Thyroid gland (tissue), 4 donors: ENCODE measurements at regions not wholly inside any gene's neighbourhood (a gene's known extent, or its start where the extent isn't known, plus 50 kb on each side); places are given as distances from the start of the nearest gene placed in this dataset.

Source experiments
- DNase-seq, 2 donors: peaks; one replicate each; pipeline ENCODE4 v3.0.0-alpha.2; 2019
- H3K27ac ChIP-seq, 3 donors: fragments of 200-600 bp; sonication (generic); 1 replicate in 2 of 3; 2 replicates in 1 of 3; pipeline ENCODE4 v1.5.1; 2016 to 2019; ENCODE audit warnings: mild to moderate bottlenecking in 1 of 3, moderate library complexity in 1 of 3
- H3K27me3 ChIP-seq: fragments of 200-600 bp; sonication (generic); one replicate; pipeline ENCODE4 v1.5.1; 2019
- H3K36me3 ChIP-seq, 2 donors: fragments of 200-600 bp; sonication (generic); one replicate each; pipeline ENCODE4 v1.5.1; 2016 to 2019
- H3K4me1 ChIP-seq, 2 donors: fragments of 200-600 bp; sonication (generic); one replicate each; pipeline ENCODE4 v1.5.1; 2017 to 2019
- H3K4me3 ChIP-seq, 3 donors: fragments of 200-600 bp; sonication (generic); replicated peaks in 1 of 3; 1 replicate in 2 of 3; 2 replicates in 1 of 3; pipeline ENCODE4 v1.5.1; 2016; ENCODE audit warnings: mild to moderate bottlenecking in 1 of 3
- H3K9me3 ChIP-seq: fragments of 200-600 bp; sonication (generic); one replicate; pipeline ENCODE4 v1.5.1; 2017
- POLR2A ChIP-seq, 2 donors: fragments of 450-650 bp; IDR thresholded peaks; one replicate each; pipeline ENCODE4 v1.6.1; 2017; ENCODE audit warnings: antibody characterized with exemption in 2 of 2, mild to moderate bottlenecking in 2 of 2, moderate library complexity in 1 of 2
- WGBS, 2 donors: methylation state at CpG; one replicate each; pipeline ENCODE4 v1.1.5; 2017; 5-methylcytosine and 5-hydroxymethylcytosine counted together
- intact Hi-C: fragments of 100-400 bp; cut with DNase I; formaldehyde crosslinking; loops from one replicate; pipeline ENCODE4 v1.15.1; 2023
- TF ChIP-seq, protein P1 (sequence below), 6 experiments: fragments of 200-600 bp in 3 of 6; fragments of 450-650 bp in 3 of 6; sonication (generic) in 3 of 6; IDR thresholded peaks; one replicate each; pipeline ENCODE4 v1.5.1; 2016 to 2019; ENCODE audit warnings: antibody characterized with exemption in 6 of 6, mild to moderate bottlenecking in 2 of 6, inconsistent platforms in 1 of 6, moderate library complexity in 1 of 6

- TF ChIP-seq, protein P1, sequence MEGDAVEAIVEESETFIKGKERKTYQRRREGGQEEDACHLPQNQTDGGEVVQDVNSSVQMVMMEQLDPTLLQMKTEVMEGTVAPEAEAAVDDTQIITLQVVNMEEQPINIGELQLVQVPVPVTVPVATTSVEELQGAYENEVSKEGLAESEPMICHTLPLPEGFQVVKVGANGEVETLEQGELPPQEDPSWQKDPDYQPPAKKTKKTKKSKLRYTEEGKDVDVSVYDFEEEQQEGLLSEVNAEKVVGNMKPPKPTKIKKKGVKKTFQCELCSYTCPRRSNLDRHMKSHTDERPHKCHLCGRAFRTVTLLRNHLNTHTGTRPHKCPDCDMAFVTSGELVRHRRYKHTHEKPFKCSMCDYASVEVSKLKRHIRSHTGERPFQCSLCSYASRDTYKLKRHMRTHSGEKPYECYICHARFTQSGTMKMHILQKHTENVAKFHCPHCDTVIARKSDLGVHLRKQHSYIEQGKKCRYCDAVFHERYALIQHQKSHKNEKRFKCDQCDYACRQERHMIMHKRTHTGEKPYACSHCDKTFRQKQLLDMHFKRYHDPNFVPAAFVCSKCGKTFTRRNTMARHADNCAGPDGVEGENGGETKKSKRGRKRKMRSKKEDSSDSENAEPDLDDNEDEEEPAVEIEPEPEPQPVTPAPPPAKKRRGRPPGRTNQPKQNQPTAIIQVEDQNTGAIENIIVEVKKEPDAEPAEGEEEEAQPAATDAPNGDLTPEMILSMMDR (IDR thresholded peaks at IDR 0.05): no peak
- no peak for TF ChIP-seq POLR2A (IDR thresholded peaks at IDR 0.05)
- Histone ChIP-seq H3K4me1 (peaks cover 6 to 28% of the 10 kb centered on the region in 2 donors), H3K27ac (no peak overlapping the region), H3K36me3 (no peaks in the 10 kb centered on the region), H3K4me3 (no peak overlapping the region), H3K27me3 (no peaks in the 10 kb centered on the region), H3K9me3 (no peaks in the 10 kb centered on the region)
- WGBS, 2 donors: 86 to 89% methylated on average over 3 of the region's 3 CpGs
- no peak for DNase-seq
- intact Hi-C loops: no loop called here
These were observed 246.4 kb downstream of the C12orf50 start for GRCh38 chr12:87782838-87783237.

- intact Hi-C loops: no loop called here
- Histone ChIP-seq H3K36me3 (no peaks in the 10 kb centered on the region), H3K4me1 (peaks cover 8 to 43% of the 10 kb centered on the region in 2 donors), H3K27me3 (no peaks in the 10 kb centered on the region), H3K9me3 (no peaks in the 10 kb centered on the region), H3K27ac (peak overlapping the region; percentile 60 to 74 (median 71)), H3K4me3 (no peak overlapping the region)
- peak; percentile 67 to 80 for DNase-seq
- WGBS, 2 donors: 50 to 54% methylated on average over 2 of the region's 2 CpGs
- TF ChIP-seq POLR2A (IDR thresholded peaks at IDR 0.05): no peak
- TF ChIP-seq, protein P1 (IDR thresholded peaks at IDR 0.05): no peak
These were observed 249.2 kb downstream of the C12orf50 start for GRCh38 chr12:87779858-87780498.

DNA sequence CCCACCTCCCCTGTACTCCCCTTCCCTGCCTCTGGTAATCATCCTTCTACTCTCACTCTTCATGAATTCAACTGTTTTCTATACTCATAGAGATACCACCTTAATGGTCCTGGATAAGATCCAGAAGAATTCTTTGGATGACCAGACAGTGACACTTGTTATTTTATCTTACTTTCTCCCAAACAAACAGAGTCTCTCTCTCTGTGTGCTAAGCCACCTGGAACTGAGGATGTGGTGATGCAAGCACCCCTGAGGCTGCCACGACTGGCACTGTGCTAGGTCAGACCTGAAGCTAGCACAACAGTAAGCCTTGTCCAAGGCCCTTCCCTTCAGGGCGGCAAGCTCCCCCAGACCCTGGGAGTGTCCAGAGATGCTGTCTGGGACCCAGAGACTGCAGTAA, 250.2 kb downstream of the C12orf50 start:
- peaks cover 10 to 43% of the 10 kb centered on the region in 2 donors for H3K4me1 ChIP-seq
- no peak for TF ChIP-seq POLR2A (IDR thresholded peaks at IDR 0.05)
- TF ChIP-seq, protein P1 (IDR thresholded peaks at IDR 0.05): no peak
- DNase-seq: peak; percentile 64 to 81
- H3K4me3 ChIP-seq: no peak overlapping the region
- H3K36me3 ChIP-seq: no peaks in the 10 kb centered on the region
- H3K9me3 ChIP-seq: no peaks in the 10 kb centered on the region
- 16 to 43% methylated on average over 2 of the region's 2 CpGs for WGBS, 2 donors
- H3K27ac ChIP-seq: peak overlapping the region; percentile 60 to 74 (median 71)
- no peaks in the 10 kb centered on the region for H3K27me3 ChIP-seq
- intact Hi-C loops: no loop called here

DNA sequence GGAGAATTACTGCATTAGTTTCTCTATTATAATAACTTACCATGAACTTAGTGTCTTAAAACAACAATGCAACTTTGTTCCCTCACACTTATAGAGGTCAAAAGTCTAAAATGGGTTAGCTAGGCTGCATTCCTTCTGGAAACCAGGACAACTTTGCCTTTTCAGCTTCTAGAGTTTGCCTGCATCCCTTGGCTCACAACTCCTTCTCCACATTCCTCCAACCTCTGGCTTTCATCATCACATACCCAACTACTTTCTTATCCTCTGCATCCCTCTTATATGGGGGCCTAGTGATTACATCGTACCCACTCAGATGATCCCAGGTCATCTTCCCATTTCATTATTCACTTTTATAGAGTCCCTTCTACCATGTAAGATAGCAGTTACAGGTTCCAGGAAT, 251.1 kb downstream of the C12orf50 start:
- intact Hi-C loops: no loop called here
- H3K27ac ChIP-seq: no peak overlapping the region
- no peak overlapping the region for H3K4me3 ChIP-seq
- H3K36me3 ChIP-seq: no peaks in the 10 kb centered on the region
- WGBS, 2 donors: 84 to 96% methylated on average over 1 of the region's 1 CpG
- no peak for DNase-seq
- TF ChIP-seq, protein P1 (IDR thresholded peaks at IDR 0.05): no peak
- TF ChIP-seq POLR2A (IDR thresholded peaks at IDR 0.05): no peak
- H3K4me1 ChIP-seq: peaks cover 10 to 38% of the 10 kb centered on the region in 2 donors
- H3K27me3 ChIP-seq: no peaks in the 10 kb centered on the region
- no peaks in the 10 kb centered on the region for H3K9me3 ChIP-seq

DNA sequence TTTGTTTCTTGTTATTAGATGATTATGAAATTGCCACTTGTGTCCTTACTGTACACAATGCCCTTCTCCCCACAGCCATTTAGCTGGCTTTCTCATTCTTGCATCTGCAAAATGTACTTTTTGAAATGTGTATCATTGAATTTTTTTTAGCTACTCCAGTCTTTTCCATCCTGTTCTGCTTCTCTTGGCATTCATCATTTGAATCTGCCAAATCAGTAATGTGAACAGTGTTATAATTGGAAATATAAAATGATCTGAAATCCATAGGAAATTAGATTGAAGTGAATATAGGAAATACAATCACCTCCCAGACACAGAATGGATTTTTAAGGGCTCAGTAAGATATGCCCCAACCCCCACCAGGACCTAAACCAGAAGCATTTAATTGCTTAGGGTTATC, 253.4 kb downstream of the C12orf50 start:
- Histone ChIP-seq H3K4me3 (no peak overlapping the region), H3K36me3 (no peaks in the 10 kb centered on the region), H3K27me3 (no peaks in the 10 kb centered on the region), H3K27ac (peak overlapping the region in 1 of 3 donors; percentile 18), H3K9me3 (no peaks in the 10 kb centered on the region), H3K4me1 (peaks cover 10 to 34% of the 10 kb centered on the region in 2 donors)
- TF ChIP-seq, protein P1 (IDR thresholded peaks at IDR 0.05): no peak
- no peak for TF ChIP-seq POLR2A (IDR thresholded peaks at IDR 0.05)
- intact Hi-C loops: no loop called here
- no peak for DNase-seq
